ENCODE measurements at regions not wholly inside any gene's neighbourhood (a gene's known extent, or its start where the extent isn't known, plus 50 kb on each side); places are given as distances from the start of the nearest gene placed in this dataset.

DNA sequence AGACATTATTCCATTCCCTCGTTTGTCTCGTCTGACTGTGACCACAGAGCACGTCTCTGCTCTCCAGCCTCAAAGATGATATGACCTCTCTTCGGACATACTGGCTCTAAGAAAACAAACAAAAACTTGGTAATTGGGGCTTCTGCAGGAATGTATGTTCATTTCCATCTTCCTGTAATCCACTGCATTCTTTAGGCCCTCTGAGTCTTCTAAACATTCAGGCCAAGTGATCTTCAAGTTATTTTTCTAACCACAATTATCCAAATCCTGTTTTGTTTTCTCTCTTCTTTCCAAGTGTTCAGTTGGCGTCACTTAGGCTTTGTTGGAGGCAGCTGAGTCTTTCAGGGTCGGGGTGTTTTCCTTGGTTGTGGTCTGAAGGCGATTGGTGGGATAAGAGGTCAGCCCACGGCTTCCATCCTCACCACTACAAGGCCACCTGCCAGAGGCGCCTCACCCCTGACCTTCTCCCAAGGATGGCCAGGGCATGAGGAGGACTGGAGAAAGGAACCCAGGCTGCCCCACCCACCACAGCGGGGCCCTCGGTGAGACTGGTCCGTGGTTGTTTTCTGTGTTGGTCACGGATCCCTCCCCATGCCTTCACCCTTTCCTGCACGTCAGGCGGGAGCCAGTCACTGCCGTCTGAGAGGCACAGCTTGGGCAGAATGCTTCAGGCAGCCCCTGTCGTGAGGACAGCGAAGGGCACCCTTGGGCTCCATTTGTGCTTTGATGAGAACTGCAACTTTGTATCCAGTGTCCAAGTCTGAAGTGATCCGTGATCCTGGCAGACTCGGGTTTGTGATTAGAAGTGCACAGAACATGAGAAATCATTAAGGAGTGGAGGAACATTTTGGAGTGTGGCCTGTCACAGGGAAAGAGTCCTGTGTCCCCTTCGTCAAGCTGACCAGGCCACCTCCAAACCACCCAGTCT, 88.6 kb upstream of the FHL2 start:
- TF ChIP-seq, protein P1, sequence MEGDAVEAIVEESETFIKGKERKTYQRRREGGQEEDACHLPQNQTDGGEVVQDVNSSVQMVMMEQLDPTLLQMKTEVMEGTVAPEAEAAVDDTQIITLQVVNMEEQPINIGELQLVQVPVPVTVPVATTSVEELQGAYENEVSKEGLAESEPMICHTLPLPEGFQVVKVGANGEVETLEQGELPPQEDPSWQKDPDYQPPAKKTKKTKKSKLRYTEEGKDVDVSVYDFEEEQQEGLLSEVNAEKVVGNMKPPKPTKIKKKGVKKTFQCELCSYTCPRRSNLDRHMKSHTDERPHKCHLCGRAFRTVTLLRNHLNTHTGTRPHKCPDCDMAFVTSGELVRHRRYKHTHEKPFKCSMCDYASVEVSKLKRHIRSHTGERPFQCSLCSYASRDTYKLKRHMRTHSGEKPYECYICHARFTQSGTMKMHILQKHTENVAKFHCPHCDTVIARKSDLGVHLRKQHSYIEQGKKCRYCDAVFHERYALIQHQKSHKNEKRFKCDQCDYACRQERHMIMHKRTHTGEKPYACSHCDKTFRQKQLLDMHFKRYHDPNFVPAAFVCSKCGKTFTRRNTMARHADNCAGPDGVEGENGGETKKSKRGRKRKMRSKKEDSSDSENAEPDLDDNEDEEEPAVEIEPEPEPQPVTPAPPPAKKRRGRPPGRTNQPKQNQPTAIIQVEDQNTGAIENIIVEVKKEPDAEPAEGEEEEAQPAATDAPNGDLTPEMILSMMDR (IDR thresholded peaks at IDR 0.05): no peak
- TF ChIP-seq EZH2 (IDR thresholded peaks at IDR 0.05; ENCODE audit: borderline replicate concordance, insufficient read depth, low read depth, low read length, poor library complexity, severe bottlenecking): no peak
